Esophagus squamous epithelium (tissue), 4 donors: ENCODE measurements at regions not wholly inside any gene's neighbourhood (a gene's known extent, or its start where the extent isn't known, plus 50 kb on each side); places are given as distances from the start of the nearest gene placed in this dataset.

ENCODE experiments used
- POLR2A ChIP-seq, 4 donors: fragments of 450-650 bp; IDR thresholded peaks; one replicate each; pipeline ENCODE4 v1.6.1; 2017; ENCODE audit warnings: antibody characterized with exemption in 4 of 4, mild to moderate bottlenecking in 4 of 4, moderate library complexity in 3 of 4
- TF ChIP-seq, protein P1 (sequence below), 6 experiments: fragments of 450-650 bp in 4 of 6; fragments of 200-600 bp in 2 of 6; sonication (generic) in 2 of 6; IDR thresholded peaks; one replicate each; pipeline ENCODE4 v1.5.1; 2016 to 2019; ENCODE audit warnings: antibody characterized with exemption in 6 of 6, mild to moderate bottlenecking in 4 of 6, moderate library complexity in 4 of 6

DNA sequence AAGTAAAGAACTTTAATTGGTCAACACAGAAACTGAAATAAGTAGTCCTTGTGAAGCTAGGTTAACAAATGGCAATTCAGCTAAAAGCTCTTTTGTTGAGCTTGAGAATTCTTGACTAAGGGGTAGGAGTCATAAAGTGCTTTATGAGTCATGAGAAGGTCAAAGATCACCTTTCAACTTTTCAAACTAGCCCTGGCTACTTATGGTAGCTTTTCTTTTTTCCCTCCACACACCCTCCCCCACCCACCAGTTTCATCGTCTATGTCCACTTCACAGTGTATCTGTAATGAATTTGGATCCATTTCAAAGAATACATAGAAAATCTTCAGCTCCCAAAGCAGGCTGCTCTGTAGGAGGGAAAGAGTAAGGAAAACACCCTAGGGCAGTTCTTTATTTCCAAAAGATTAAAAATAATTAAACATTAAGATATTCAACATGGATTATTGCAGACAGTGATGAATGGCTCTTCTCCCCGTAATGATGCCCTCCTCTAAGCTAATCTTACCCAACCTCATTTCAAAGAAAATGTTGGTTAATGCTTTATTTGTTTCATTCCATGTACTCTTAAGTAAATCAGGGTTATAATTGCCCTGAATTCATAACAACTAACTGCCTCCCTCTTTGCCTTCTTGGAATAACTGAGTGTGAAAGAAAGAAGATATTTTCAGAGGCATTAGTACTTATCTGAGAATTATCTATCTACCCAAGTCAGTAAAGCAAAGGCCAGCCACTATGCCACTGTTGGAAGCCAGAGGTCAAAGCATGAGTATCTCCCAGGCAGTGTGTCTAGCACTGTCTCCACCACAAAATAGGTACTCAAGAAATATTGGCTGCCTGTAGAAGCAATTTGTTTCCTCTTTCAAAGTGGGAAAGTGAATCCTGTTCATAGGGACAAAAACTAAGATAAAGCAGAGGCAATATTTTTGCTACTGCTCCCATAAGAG, 290.6 kb downstream of the PIK3R1 start:
- TF ChIP-seq, protein P1, sequence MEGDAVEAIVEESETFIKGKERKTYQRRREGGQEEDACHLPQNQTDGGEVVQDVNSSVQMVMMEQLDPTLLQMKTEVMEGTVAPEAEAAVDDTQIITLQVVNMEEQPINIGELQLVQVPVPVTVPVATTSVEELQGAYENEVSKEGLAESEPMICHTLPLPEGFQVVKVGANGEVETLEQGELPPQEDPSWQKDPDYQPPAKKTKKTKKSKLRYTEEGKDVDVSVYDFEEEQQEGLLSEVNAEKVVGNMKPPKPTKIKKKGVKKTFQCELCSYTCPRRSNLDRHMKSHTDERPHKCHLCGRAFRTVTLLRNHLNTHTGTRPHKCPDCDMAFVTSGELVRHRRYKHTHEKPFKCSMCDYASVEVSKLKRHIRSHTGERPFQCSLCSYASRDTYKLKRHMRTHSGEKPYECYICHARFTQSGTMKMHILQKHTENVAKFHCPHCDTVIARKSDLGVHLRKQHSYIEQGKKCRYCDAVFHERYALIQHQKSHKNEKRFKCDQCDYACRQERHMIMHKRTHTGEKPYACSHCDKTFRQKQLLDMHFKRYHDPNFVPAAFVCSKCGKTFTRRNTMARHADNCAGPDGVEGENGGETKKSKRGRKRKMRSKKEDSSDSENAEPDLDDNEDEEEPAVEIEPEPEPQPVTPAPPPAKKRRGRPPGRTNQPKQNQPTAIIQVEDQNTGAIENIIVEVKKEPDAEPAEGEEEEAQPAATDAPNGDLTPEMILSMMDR (IDR thresholded peaks at IDR 0.05), result no peak
- TF ChIP-seq POLR2A (IDR thresholded peaks at IDR 0.05), result no peak
